HL-60/S4 (cell line): ENCODE measurements at regions not wholly inside any gene's neighbourhood (a gene's known extent, or its start where the extent isn't known, plus 50 kb on each side); places are given as distances from the start of the nearest gene placed in this dataset.

Experiments used
- in situ Hi-C: fragments of 300-500 bp; cut with MboI; formaldehyde crosslinking; loops from 2 replicates; pipeline ENCODE4 v1.14.3; 2022; ENCODE audit warnings: low sequenced_read_pairs

- in situ Hi-C loops, result no loop called here
These were observed 504.9 kb downstream of the TNS1 start for GRCh38 chr2:217497843-217498377.

GRCh38 chr2:217494557-217494956 is 508.2 kb downstream of the TNS1 start:
- in situ Hi-C loops, result no loop called here

- in situ Hi-C loops, result no loop called here
These were observed 511.5 kb downstream of the TNS1 start for GRCh38 chr2:217491271-217491670.

GRCh38 chr2:217489145-217489960 is 513.4 kb downstream of the TNS1 start:
- in situ Hi-C loops, result no loop called here

- in situ Hi-C loops, result no loop called here
These were observed 518.7 kb downstream of the TNS1 start for GRCh38 chr2:217484046-217484445.

- in situ Hi-C loops, result no loop called here
These were observed 520.6 kb downstream of the TNS1 start for GRCh38 chr2:217482056-217482710.

GRCh38 chr2:217481577-217481976 is 521.2 kb downstream of the TNS1 start:
- in situ Hi-C loops, result no loop called here

- in situ Hi-C loops, result no loop called here
These were observed 523.2 kb downstream of the TNS1 start for GRCh38 chr2:217479566-217479965.

GRCh38 chr2:217478831-217479455 is 523.9 kb downstream of the TNS1 start:
- in situ Hi-C loops, result no loop called here

GRCh38 chr2:217477583-217477982 is 525.2 kb downstream of the TNS1 start:
- in situ Hi-C loops, result no loop called here

GRCh38 chr2:217475791-217476190 is 527.0 kb downstream of the TNS1 start:
- in situ Hi-C loops, result no loop called here

- in situ Hi-C loops, result no loop called here
These were observed 527.7 kb downstream of the TNS1 start for GRCh38 chr2:217475101-217475500.

- in situ Hi-C loops, result no loop called here
These were observed 531.5 kb downstream of the TNS1 start for GRCh38 chr2:217471319-217471718.

GRCh38 chr2:217469203-217469810 is 533.5 kb downstream of the TNS1 start:
- in situ Hi-C loops, result no loop called here

- in situ Hi-C loops, result no loop called here
These were observed 534.6 kb downstream of the TNS1 start for GRCh38 chr2:217468042-217468830.

- in situ Hi-C loops, result no loop called here
These were observed 535.5 kb downstream of the TNS1 start for GRCh38 chr2:217467331-217467730.

- in situ Hi-C loops, result no loop called here
These were observed 536.0 kb downstream of the TNS1 start for GRCh38 chr2:217466805-217467204.

- in situ Hi-C loops, result no loop called here
These were observed 536.7 kb downstream of the TNS1 start for GRCh38 chr2:217466104-217466503.

- in situ Hi-C loops, result no loop called here
These were observed 537.7 kb downstream of the TNS1 start for GRCh38 chr2:217465100-217465499.

GRCh38 chr2:217463402-217464075 is 539.3 kb downstream of the TNS1 start:
- in situ Hi-C loops, result no loop called here
